ENCODE measurements at regions not wholly inside any gene's neighbourhood (a gene's known extent, or its start where the extent isn't known, plus 50 kb on each side); places are given as distances from the start of the nearest gene placed in this dataset.

- no peaks in the 10 kb centered on the region for H3K36me3 ChIP-seq (replicated peaks in 1 of 2; ENCODE audit: control insufficient read depth in 1 of 2, insufficient read depth in 2 of 2, low read length in 2 of 2)
- H3K79me2 ChIP-seq (ENCODE audit: insufficient read depth, low read length), result no peaks in the 10 kb centered on the region
- H3K27me3 ChIP-seq (ENCODE audit: control insufficient read depth in 2 of 2, insufficient read depth in 2 of 2, low read length in 2 of 2), result no peaks in the 10 kb centered on the region
- WGBS (ENCODE audit: insufficient coverage), result no CpG with 5 or more reads among the region's 1 CpG
- Mint-ChIP-seq H3K27ac (no peak overlapping the region), H3K27me3 (ENCODE audit: low read depth in 3 of 3) (peaks cover 0 to 3% (median 0%) of the 10 kb centered on the region in 3 donors), H3K9me3 (peaks cover 0 to 6% (median 3%) of the 10 kb centered on the region in 7 donors), H3K36me3 (no peaks in the 10 kb centered on the region), H3K4me1 (no peaks in the 10 kb centered on the region), H3K4me3 (no peak overlapping the region)
- TF ChIP-seq CTCF (IDR thresholded peaks at IDR 0.05), result no peak
- intact Hi-C loops (cut with micrococcal nuclease), result no loop called here
- no peak overlapping the region for H3K9ac ChIP-seq (ENCODE audit: insufficient read depth, low read length, poor library complexity, severe bottlenecking)
- no peak overlapping the region for H3K4me2 ChIP-seq (replicated peaks; ENCODE audit: extremely low read depth, low read length, poor library complexity, severe bottlenecking)
- no peak overlapping the region for H3K4me3 ChIP-seq (replicated peaks in 1 of 3; ENCODE audit: low read depth in 2 of 3, low read length in 3 of 3)
- no peaks in the 10 kb centered on the region for H4K20me1 ChIP-seq (ENCODE audit: insufficient read depth, low read length)
- H3K9me3 ChIP-seq (replicated peaks in 1 of 2; ENCODE audit: control insufficient read depth in 1 of 2, insufficient read depth in 1 of 2, low read length in 2 of 2), result peaks cover 0 to 3% of the 10 kb centered on the region in 2 donors
- H3K4me1 ChIP-seq (ENCODE audit: control insufficient read depth in 1 of 2, insufficient read depth in 2 of 2, low read length in 2 of 2), result no peaks in the 10 kb centered on the region
- H3K27ac ChIP-seq (ENCODE audit: low read depth in 1 of 2, low read length in 2 of 2), result no peak overlapping the region
- DNase-seq, result no peak
- H2AFZ ChIP-seq (ENCODE audit: insufficient read depth, low read depth, low read length, poor library complexity, severe bottlenecking), result no peak overlapping the region
Measured at GRCh38 chr5:163755505-163755904, 250.1 kb downstream of the MAT2B start.

- H3K9me3 ChIP-seq (replicated peaks in 1 of 2; ENCODE audit: control insufficient read depth in 1 of 2, insufficient read depth in 1 of 2, low read length in 2 of 2), result peaks cover 0 to 3% of the 10 kb centered on the region in 2 donors
- Mint-ChIP-seq H3K27me3 (ENCODE audit: low read depth in 3 of 3) (peaks cover 0 to 3% (median 0%) of the 10 kb centered on the region in 3 donors), H3K36me3 (no peaks in the 10 kb centered on the region)
Measured at GRCh38 chr5:163756170-163756569, 250.8 kb downstream of the MAT2B start.

More at GRCh38 chr5:163756170-163756569, 250.8 kb downstream of the MAT2B start:
- H3K27me3 ChIP-seq (ENCODE audit: control insufficient read depth in 2 of 2, insufficient read depth in 2 of 2, low read length in 2 of 2), result no peaks in the 10 kb centered on the region
- peaks cover 0 to 4% (median 3%) of the 10 kb centered on the region in 7 donors for H3K9me3 Mint-ChIP-seq
- DNase-seq, result no peak
- H2AFZ ChIP-seq (ENCODE audit: insufficient read depth, low read depth, low read length, poor library complexity, severe bottlenecking), result no peak overlapping the region
- H3K4me3 ChIP-seq (replicated peaks in 1 of 3; ENCODE audit: low read depth in 2 of 3, low read length in 3 of 3), result no peak overlapping the region
- H3K4me1 Mint-ChIP-seq, result no peaks in the 10 kb centered on the region
- no peak overlapping the region for H3K4me2 ChIP-seq (replicated peaks; ENCODE audit: extremely low read depth, low read length, poor library complexity, severe bottlenecking)
- no peaks in the 10 kb centered on the region for H4K20me1 ChIP-seq (ENCODE audit: insufficient read depth, low read length)
- no peaks in the 10 kb centered on the region for H3K79me2 ChIP-seq (ENCODE audit: insufficient read depth, low read length)
- no peak overlapping the region for H3K27ac ChIP-seq (ENCODE audit: low read depth in 1 of 2, low read length in 2 of 2)
- TF ChIP-seq CTCF (IDR thresholded peaks at IDR 0.05), result no peak
- no peak overlapping the region for H3K4me3 Mint-ChIP-seq
- H3K27ac Mint-ChIP-seq, result no peak overlapping the region
- intact Hi-C loops (cut with micrococcal nuclease), result no loop called here
- no peaks in the 10 kb centered on the region for H3K36me3 ChIP-seq (replicated peaks in 1 of 2; ENCODE audit: control insufficient read depth in 1 of 2, insufficient read depth in 2 of 2, low read length in 2 of 2)
- WGBS (ENCODE audit: insufficient coverage), result no CpG with 5 or more reads among the region's 2 CpGs
- H3K4me1 ChIP-seq (ENCODE audit: control insufficient read depth in 1 of 2, insufficient read depth in 2 of 2, low read length in 2 of 2), result no peaks in the 10 kb centered on the region
- no peak overlapping the region for H3K9ac ChIP-seq (ENCODE audit: insufficient read depth, low read length, poor library complexity, severe bottlenecking)

All from CD14-positive monocyte (primary cell).